Uterus (tissue), 2 donors: ENCODE measurements at regions not wholly inside any gene's neighbourhood (a gene's known extent, or its start where the extent isn't known, plus 50 kb on each side); places are given as distances from the start of the nearest gene placed in this dataset.

Experiments
- POLR2A ChIP-seq, 2 donors: fragments of 450-650 bp; IDR thresholded peaks; one replicate each; pipeline ENCODE4 v1.6.1; 2016; ENCODE audit warnings: antibody characterized with exemption in 2 of 2, mild to moderate bottlenecking in 1 of 2, moderate library complexity in 1 of 2
- TF ChIP-seq, protein P1 (sequence below), 4 experiments: fragments of 200-600 bp in 2 of 4; fragments of 450-650 bp in 2 of 4; sonication (generic) in 2 of 4; IDR thresholded peaks; one replicate each; pipeline ENCODE4 v1.5.1; 2016 to 2019; ENCODE audit warnings: antibody characterized with exemption in 4 of 4, mild to moderate bottlenecking in 2 of 4, moderate library complexity in 1 of 4

GRCh38 chr21:16492892-16493291 lies 763.1 kb downstream of the USP25 start:
- no peak for TF ChIP-seq POLR2A (IDR thresholded peaks at IDR 0.05)
- TF ChIP-seq, protein P1, sequence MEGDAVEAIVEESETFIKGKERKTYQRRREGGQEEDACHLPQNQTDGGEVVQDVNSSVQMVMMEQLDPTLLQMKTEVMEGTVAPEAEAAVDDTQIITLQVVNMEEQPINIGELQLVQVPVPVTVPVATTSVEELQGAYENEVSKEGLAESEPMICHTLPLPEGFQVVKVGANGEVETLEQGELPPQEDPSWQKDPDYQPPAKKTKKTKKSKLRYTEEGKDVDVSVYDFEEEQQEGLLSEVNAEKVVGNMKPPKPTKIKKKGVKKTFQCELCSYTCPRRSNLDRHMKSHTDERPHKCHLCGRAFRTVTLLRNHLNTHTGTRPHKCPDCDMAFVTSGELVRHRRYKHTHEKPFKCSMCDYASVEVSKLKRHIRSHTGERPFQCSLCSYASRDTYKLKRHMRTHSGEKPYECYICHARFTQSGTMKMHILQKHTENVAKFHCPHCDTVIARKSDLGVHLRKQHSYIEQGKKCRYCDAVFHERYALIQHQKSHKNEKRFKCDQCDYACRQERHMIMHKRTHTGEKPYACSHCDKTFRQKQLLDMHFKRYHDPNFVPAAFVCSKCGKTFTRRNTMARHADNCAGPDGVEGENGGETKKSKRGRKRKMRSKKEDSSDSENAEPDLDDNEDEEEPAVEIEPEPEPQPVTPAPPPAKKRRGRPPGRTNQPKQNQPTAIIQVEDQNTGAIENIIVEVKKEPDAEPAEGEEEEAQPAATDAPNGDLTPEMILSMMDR (IDR thresholded peaks at IDR 0.05), result no peak
